Activated effector memory CD4-positive, alpha-beta T cell treated with anti-CD3 and anti-CD28 coated beads, Interleukin-2, amount 50 U/mL, for 16 hours (primary cell): ENCODE measurements at regions not wholly inside any gene's neighbourhood (a gene's known extent, or its start where the extent isn't known, plus 50 kb on each side); places are given as distances from the start of the nearest gene placed in this dataset.
"Not testable (repeated sequence)": the region's sequence is repeated elsewhere in the genome, so short reads cannot be mapped to it uniquely, and the experiment has no call there.

ENCODE experiments used
- DNase-seq: peaks from one replicate; pipeline ENCODE4 v3.0.0-alpha.2; 2020

- DNase-seq: no peak
These were observed 206.6 kb downstream of the SPRY1 start for GRCh38 chr4:123603165-123603564.

GRCh38 chr4:123605797-123606196, 209.2 kb downstream of the SPRY1 start:
- not testable (repeated sequence) for DNase-seq

GRCh38 chr4:123606336-123606735, 209.7 kb downstream of the SPRY1 start:
- no peak for DNase-seq

- DNase-seq: no peak
These were observed 210.4 kb downstream of the SPRY1 start for GRCh38 chr4:123606946-123607542.

GRCh38 chr4:123609829-123610228, 213.2 kb downstream of the SPRY1 start:
- DNase-seq: no peak

- DNase-seq: no peak
These were observed 217.2 kb downstream of the SPRY1 start for GRCh38 chr4:123613586-123614344.

GRCh38 chr4:123615901-123616300, 219.3 kb downstream of the SPRY1 start:
- no peak for DNase-seq

GRCh38 chr4:123616951-123617461, 220.4 kb downstream of the SPRY1 start:
- DNase-seq: peak; percentile 69

GRCh38 chr4:123617791-123618190, 221.2 kb downstream of the SPRY1 start:
- DNase-seq: no peak

GRCh38 chr4:123618606-123619005, 222.0 kb downstream of the SPRY1 start:
- DNase-seq: no peak

- DNase-seq: no peak
These were observed 222.7 kb downstream of the SPRY1 start for GRCh38 chr4:123619326-123619725.

GRCh38 chr4:123619895-123620294, 223.3 kb downstream of the SPRY1 start:
- DNase-seq: no peak

- DNase-seq: no peak
These were observed 224.6 kb downstream of the SPRY1 start for GRCh38 chr4:123621072-123621705.

- DNase-seq: no peak
These were observed 226.0 kb downstream of the SPRY1 start for GRCh38 chr4:123622572-123622971.

- DNase-seq: no peak
These were observed 227.0 kb downstream of the SPRY1 start for GRCh38 chr4:123623611-123624010.

- no peak for DNase-seq
These were observed 228.4 kb downstream of the SPRY1 start for GRCh38 chr4:123624959-123625358.

- DNase-seq: no peak
These were observed 231.7 kb downstream of the SPRY1 start for GRCh38 chr4:123628288-123628687.

- no peak for DNase-seq
These were observed 235.4 kb downstream of the SPRY1 start for GRCh38 chr4:123631786-123632692.

- no peak for DNase-seq
These were observed 236.1 kb downstream of the SPRY1 start for GRCh38 chr4:123632693-123633030.

- no peak for DNase-seq
These were observed 242.2 kb downstream of the SPRY1 start for GRCh38 chr4:123638834-123639233.

- no peak for DNase-seq
These were observed 243.7 kb downstream of the SPRY1 start for GRCh38 chr4:123640271-123640670.

- DNase-seq: no peak
These were observed 244.2 kb downstream of the SPRY1 start for GRCh38 chr4:123640824-123641223.

- no peak for DNase-seq
These were observed 247.1 kb downstream of the SPRY1 start for GRCh38 chr4:123643691-123644090.
